A204.1 (cell line): ENCODE measurements at regions not wholly inside any gene's neighbourhood (a gene's known extent, or its start where the extent isn't known, plus 50 kb on each side); places are given as distances from the start of the nearest gene placed in this dataset.

Source experiments
- FAIRE-seq: peaks from 2 replicates; lab custom pipeline; 2012; peaks lifted over from hg19 to GRCh38; lab: Jason Lieb, UNC

DNA sequence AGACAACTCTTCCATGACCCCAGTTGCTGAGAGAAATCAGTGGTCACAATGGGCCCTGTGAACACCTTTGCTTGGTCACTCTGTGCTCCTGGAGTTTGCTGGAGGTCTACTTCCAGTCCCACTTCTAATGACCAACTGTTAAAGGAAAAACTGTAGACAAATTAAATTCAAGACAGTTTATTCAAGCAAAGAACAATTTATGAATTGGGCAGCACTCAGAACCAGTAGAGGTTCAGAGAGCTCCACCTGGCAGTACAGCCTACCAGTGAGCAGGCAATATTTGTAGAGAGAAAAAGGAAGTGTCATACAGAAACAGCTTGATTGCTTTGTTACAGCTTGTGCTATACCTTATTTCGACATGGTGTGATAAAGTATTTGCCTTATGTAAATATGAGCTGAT lies 116.5 kb downstream of the HS3ST3B1 start:
- no peak for FAIRE-seq

DNA sequence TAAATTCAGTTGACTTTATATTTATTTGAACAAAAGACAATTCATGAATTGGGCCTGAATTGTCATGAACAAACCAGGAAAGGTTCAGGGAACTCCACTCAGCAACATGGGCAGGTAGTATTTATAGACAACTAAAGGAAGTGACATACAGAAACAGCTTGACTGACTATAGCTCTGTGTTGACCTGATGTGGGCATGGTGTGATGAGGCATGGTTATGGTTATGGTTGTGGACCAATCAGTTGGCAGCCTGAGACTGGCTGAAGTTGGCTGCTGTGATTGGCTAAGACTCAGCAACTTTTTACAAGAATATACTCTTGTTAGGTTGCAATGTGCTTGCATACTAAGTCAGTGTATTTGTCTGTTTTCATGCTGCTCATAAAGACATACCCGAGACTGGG lies 108.4 kb downstream of the HS3ST3B1 start:
- no peak for FAIRE-seq

DNA sequence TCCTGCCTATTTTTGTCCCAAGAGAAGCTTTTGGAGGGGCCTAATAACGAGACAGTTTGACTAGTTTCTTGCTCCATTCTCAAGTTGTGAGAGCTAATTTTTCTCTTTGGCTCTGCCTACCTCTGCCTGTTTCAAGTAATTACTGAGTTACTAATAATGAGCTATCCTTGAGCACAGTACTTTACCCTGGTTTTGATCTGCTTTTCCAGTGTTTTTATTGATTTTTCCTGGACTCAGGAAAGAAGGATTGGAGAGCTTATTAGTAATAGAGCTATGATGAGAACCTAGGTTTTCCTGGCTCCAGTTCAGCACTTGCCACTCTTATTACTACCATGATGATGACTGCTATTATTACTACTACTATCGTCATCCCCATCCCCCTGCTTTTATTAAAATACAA lies 106.7 kb downstream of the HS3ST3B1 start:
- no peak for FAIRE-seq

DNA sequence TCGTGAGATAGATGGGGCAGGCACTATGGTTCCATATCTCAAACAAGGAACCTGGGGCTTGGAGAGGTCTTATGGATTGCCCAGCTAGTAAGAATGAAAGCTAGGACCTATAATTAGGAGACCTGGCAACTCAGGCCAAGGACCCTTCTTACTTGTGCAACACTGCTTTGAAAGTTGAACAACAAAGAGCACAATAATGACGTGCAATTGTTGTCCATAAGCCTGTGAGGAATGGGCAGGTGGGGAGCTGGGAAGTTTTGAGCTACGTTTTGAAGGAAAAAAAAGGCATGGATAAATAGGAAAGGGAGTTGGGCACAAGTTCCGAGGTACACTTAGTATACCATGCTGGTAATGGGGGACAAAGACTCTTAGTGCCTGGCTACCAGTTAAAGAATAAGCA lies 104.3 kb downstream of the HS3ST3B1 start:
- no peak for FAIRE-seq
